Osteoblast (primary cell): ENCODE measurements at regions not wholly inside any gene's neighbourhood (a gene's known extent, or its start where the extent isn't known, plus 50 kb on each side); places are given as distances from the start of the nearest gene placed in this dataset.

ENCODE experiments used
- DNase-seq: peaks from one replicate; pipeline ENCODE4 v3.0.0; 2011; ENCODE audit warnings: low spot score, mixed read lengths; ENCODE audit not compliant: insufficient read length; ENCODE audit errors: missing footprints
- H2AFZ ChIP-seq: 2 replicates; pipeline ENCODE4 v1.6.0; 2011; ENCODE audit warnings: mild to moderate bottlenecking, low read length
- H3K27ac ChIP-seq: 2 replicates; pipeline ENCODE4 v1.5.1; 2011; ENCODE audit warnings: mild to moderate bottlenecking, low read depth, low read length, moderate library complexity
- H3K27me3 ChIP-seq: 2 replicates; pipeline ENCODE4 v1.6.0; 2012; ENCODE audit warnings: mild to moderate bottlenecking, control low read depth, inconsistent platforms, low read length, moderate library complexity; ENCODE audit not compliant: insufficient read depth
- H3K36me3 ChIP-seq: 2 replicates; pipeline ENCODE4 v1.5.1; 2011; ENCODE audit warnings: mild to moderate bottlenecking, low read length, control low read depth, moderate library complexity; ENCODE audit not compliant: insufficient read depth
- H3K4me1 ChIP-seq: 2 replicates; pipeline ENCODE4 v1.5.1; 2011; ENCODE audit warnings: mild to moderate bottlenecking, low read length, control low read depth, moderate library complexity; ENCODE audit not compliant: insufficient read depth
- H3K4me2 ChIP-seq: 2 replicates; pipeline ENCODE4 v1.6.0; 2011; ENCODE audit warnings: mild to moderate bottlenecking, low read length; ENCODE audit not compliant: insufficient read depth
- H3K4me3 ChIP-seq: fragments of 200-600 bp; sonication (generic); 3 replicates; pipeline ENCODE4 v1.5.1; 2012; ENCODE audit warnings: mild to moderate bottlenecking, low read length, inconsistent platforms; ENCODE audit not compliant: insufficient read depth
- H3K79me2 ChIP-seq: 2 replicates; pipeline ENCODE4 v1.6.0; 2012; ENCODE audit warnings: mild to moderate bottlenecking, low read length, control low read depth, inconsistent platforms; ENCODE audit not compliant: insufficient read depth
- H3K9me3 ChIP-seq: 2 replicates; pipeline ENCODE4 v1.5.1; 2011; ENCODE audit warnings: low read depth, low read length, control low read depth
- H4K20me1 ChIP-seq: 2 replicates; pipeline ENCODE4 v1.6.0; 2012; ENCODE audit warnings: mild to moderate bottlenecking, low read length, control low read depth; ENCODE audit not compliant: insufficient read depth
- CTCF ChIP-seq: IDR thresholded peaks from 2 replicates; pipeline ENCODE4 v1.5.1; 2011; ENCODE audit warnings: mild to moderate bottlenecking, low read depth, low read length, moderate library complexity; ENCODE audit errors: extremely low read depth

GRCh38 chr9:100865111-100865510, 163.4 kb upstream of the PLPPR1 start:
- TF ChIP-seq CTCF: no peak
- Histone ChIP-seq H3K4me1 (no peaks in the 10 kb centered on the region), H3K27me3 (no peaks in the 10 kb centered on the region), H4K20me1 (no peaks in the 10 kb centered on the region), H3K27ac (no peak overlapping the region), H3K36me3 (no peaks in the 10 kb centered on the region), H3K4me3 (no peak overlapping the region), H3K79me2 (no peaks in the 10 kb centered on the region), H3K4me2 (no peak overlapping the region), H2AFZ (no peak overlapping the region), H3K9me3 (no peaks in the 10 kb centered on the region)
- DNase-seq: no peak

DNA sequence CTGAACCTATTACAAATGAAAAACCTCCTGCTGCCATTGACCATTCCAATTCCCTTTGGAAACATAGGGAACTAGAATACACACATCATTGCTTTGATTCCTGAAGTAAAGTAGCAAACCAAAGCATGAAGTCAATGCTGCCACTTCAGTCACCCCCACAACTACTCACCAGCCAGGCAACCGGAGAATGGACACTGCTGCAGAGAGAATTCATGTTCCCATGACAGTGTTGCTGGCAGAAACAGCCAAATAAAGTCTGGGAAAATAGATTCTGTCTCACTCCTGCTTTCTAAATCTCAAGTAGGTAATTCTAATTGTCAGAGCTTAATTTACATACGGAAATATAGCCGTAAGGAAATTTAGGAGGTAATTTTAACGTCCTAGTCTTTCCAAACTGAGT, 162.9 kb upstream of the PLPPR1 start:
- H3K27ac ChIP-seq: no peak overlapping the region
- no peaks in the 10 kb centered on the region for H3K27me3 ChIP-seq
- no peaks in the 10 kb centered on the region for H4K20me1 ChIP-seq
- no peak for DNase-seq
- H3K9me3 ChIP-seq: no peaks in the 10 kb centered on the region
- TF ChIP-seq CTCF: no peak
- no peak overlapping the region for H3K4me3 ChIP-seq
- H3K79me2 ChIP-seq: no peaks in the 10 kb centered on the region
- no peaks in the 10 kb centered on the region for H3K36me3 ChIP-seq
- no peaks in the 10 kb centered on the region for H3K4me1 ChIP-seq
- H2AFZ ChIP-seq: no peak overlapping the region
- no peak overlapping the region for H3K4me2 ChIP-seq

- no peak overlapping the region for H3K4me3 ChIP-seq
- H2AFZ ChIP-seq: no peak overlapping the region
- no peak overlapping the region for H3K4me2 ChIP-seq
- no peaks in the 10 kb centered on the region for H3K79me2 ChIP-seq
- no peak for DNase-seq
- H3K4me1 ChIP-seq: no peaks in the 10 kb centered on the region
- H4K20me1 ChIP-seq: no peaks in the 10 kb centered on the region
- no peaks in the 10 kb centered on the region for H3K27me3 ChIP-seq
- H3K9me3 ChIP-seq: no peaks in the 10 kb centered on the region
- H3K36me3 ChIP-seq: no peaks in the 10 kb centered on the region
- H3K27ac ChIP-seq: no peak overlapping the region
- no peak for TF ChIP-seq CTCF
Measured at GRCh38 chr9:100869326-100869725, 159.2 kb upstream of the PLPPR1 start.

- Histone ChIP-seq H3K4me2 (no peak overlapping the region), H3K27ac (no peak overlapping the region), H2AFZ (no peak overlapping the region), H3K79me2 (no peaks in the 10 kb centered on the region), H3K36me3 (no peaks in the 10 kb centered on the region), H3K4me1 (no peaks in the 10 kb centered on the region), H4K20me1 (no peaks in the 10 kb centered on the region), H3K9me3 (no peaks in the 10 kb centered on the region), H3K4me3 (no peak overlapping the region), H3K27me3 (no peaks in the 10 kb centered on the region)
- DNase-seq: no peak
- no peak for TF ChIP-seq CTCF
Measured at GRCh38 chr9:100879884-100880283, 148.6 kb upstream of the PLPPR1 start.
